Neural crest cell (in vitro differentiated cells): ENCODE measurements at regions not wholly inside any gene's neighbourhood (a gene's known extent, or its start where the extent isn't known, plus 50 kb on each side); places are given as distances from the start of the nearest gene placed in this dataset.

Experiments
- DNase-seq: peaks from one replicate; pipeline ENCODE4 v3.0.0; 2021; ENCODE audit warnings: low read depth, mixed read lengths, low spot score
- H3K27ac Mint-ChIP-seq: one replicate; pipeline ENCODE4 v1.8.0; 2021; ENCODE audit warnings: mild to moderate bottlenecking, mixed read lengths; ENCODE audit not compliant: unreplicated experiment
- H3K27me3 Mint-ChIP-seq: 2 replicates; pipeline ENCODE4 v1.8.0; 2021; ENCODE audit warnings: low read depth, mild to moderate bottlenecking, mixed read lengths
- H3K36me3 Mint-ChIP-seq: 2 replicates; pipeline ENCODE4 v1.8.0; 2021; ENCODE audit warnings: low read depth, mild to moderate bottlenecking, mixed read lengths
- H3K4me1 Mint-ChIP-seq: 2 replicates; pipeline ENCODE4 v1.8.0; 2021; ENCODE audit warnings: mixed read lengths
- H3K4me3 Mint-ChIP-seq: one replicate; pipeline ENCODE4 v1.8.0; 2021; ENCODE audit warnings: mild to moderate bottlenecking, mixed read lengths
- H3K9me3 Mint-ChIP-seq: 2 replicates; pipeline ENCODE4 v1.8.0; 2021; ENCODE audit warnings: mixed read lengths
- CTCF ChIP-seq: fragments of 200-600 bp; sonication (generic); conservative IDR thresholded peaks from 2 replicates; pipeline ENCODE4 v1.5.0; 2021; ENCODE audit warnings: antibody characterized with exemption, mild to moderate bottlenecking

- Mint-ChIP-seq H3K9me3 (peaks cover 5% of the 10 kb centered on the region), H3K27me3 (no peaks in the 10 kb centered on the region), H3K36me3 (no peaks in the 10 kb centered on the region), H3K4me1 (peaks cover 9% of the 10 kb centered on the region), H3K27ac (no peak overlapping the region), H3K4me3 (no peak overlapping the region)
- no peak for TF ChIP-seq CTCF
- DNase-seq = no peak
Observed at GRCh38 chr21:15275615-15276235, 210.9 kb upstream of the NRIP1 start.

- no peaks in the 10 kb centered on the region for H3K36me3 Mint-ChIP-seq
- H3K27ac Mint-ChIP-seq = no peak overlapping the region
- peaks cover 9% of the 10 kb centered on the region for H3K4me1 Mint-ChIP-seq
- no peak for DNase-seq
- H3K4me3 Mint-ChIP-seq = no peak overlapping the region
- no peaks in the 10 kb centered on the region for H3K27me3 Mint-ChIP-seq
- no peak for TF ChIP-seq CTCF
- H3K9me3 Mint-ChIP-seq = peaks cover 6% of the 10 kb centered on the region
Observed at GRCh38 chr21:15276243-15276642, 211.4 kb upstream of the NRIP1 start.

GRCh38 chr21:15277466-15277865 is 212.7 kb upstream of the NRIP1 start:
- Mint-ChIP-seq H3K9me3 (peaks cover 8% of the 10 kb centered on the region), H3K4me1 (peaks cover 9% of the 10 kb centered on the region), H3K27me3 (no peaks in the 10 kb centered on the region), H3K4me3 (no peak overlapping the region), H3K36me3 (no peaks in the 10 kb centered on the region), H3K27ac (no peak overlapping the region)
- no peak for TF ChIP-seq CTCF
- DNase-seq = no peak

- Mint-ChIP-seq H3K36me3 (no peaks in the 10 kb centered on the region), H3K9me3 (peaks cover 8% of the 10 kb centered on the region), H3K27ac (no peak overlapping the region), H3K4me3 (no peak overlapping the region), H3K4me1 (peaks cover 9% of the 10 kb centered on the region), H3K27me3 (no peaks in the 10 kb centered on the region)
- no peak for DNase-seq
- TF ChIP-seq CTCF = no peak
Observed at GRCh38 chr21:15278279-15278678, 213.5 kb upstream of the NRIP1 start.

- Mint-ChIP-seq H3K27ac (no peak overlapping the region), H3K9me3 (peaks cover 8% of the 10 kb centered on the region), H3K36me3 (no peaks in the 10 kb centered on the region), H3K4me3 (no peak overlapping the region), H3K27me3 (no peaks in the 10 kb centered on the region), H3K4me1 (peaks cover 9% of the 10 kb centered on the region)
- no peak for DNase-seq
- TF ChIP-seq CTCF = no peak
Observed at GRCh38 chr21:15278851-15279250, 214.1 kb upstream of the NRIP1 start.

- Mint-ChIP-seq H3K27me3 (no peaks in the 10 kb centered on the region), H3K4me1 (peaks cover 9% of the 10 kb centered on the region), H3K36me3 (peaks cover 2% of the 10 kb centered on the region), H3K27ac (no peak overlapping the region), H3K9me3 (peaks cover 10% of the 10 kb centered on the region), H3K4me3 (no peak overlapping the region)
- no peak for TF ChIP-seq CTCF
- DNase-seq = no peak
Observed at GRCh38 chr21:15279482-15279881, 214.7 kb upstream of the NRIP1 start.
